A549 (cell line): ENCODE measurements at regions not wholly inside any gene's neighbourhood (a gene's known extent, or its start where the extent isn't known, plus 50 kb on each side); places are given as distances from the start of the nearest gene placed in this dataset.

Experiments used
- ATAC-seq, 2 experiments: fragments of 200-7000 bp in 1 of 2; fragments of >200 bp in 1 of 2; cut with Nextera tagmentation in 1 of 2; cut with Tn5 transposase in 1 of 2; 3 replicates each; pipeline versions ENCODE4 v1.8.0 to v1.9.1; 2018 to 2020; ENCODE audit warnings: mild to moderate bottlenecking in 1 of 2, moderate library complexity in 1 of 2
- CTCF ChIA-PET: fragments of 300-600 bp; sonication (Branson Sonifier 250); formaldehyde crosslinking; extraction: SDS; loops from one replicate; lab custom pipeline; 2021; ENCODE audit warnings: antibody characterized with exemption, inconsistent platforms; lab: Yijun Ruan, JAX
- POLR2A ChIA-PET: fragments of 350-600 bp; formaldehyde crosslinking; extraction: SDS; loops from one replicate; lab custom pipeline; 2021; ENCODE audit warnings: antibody characterized with exemption, inconsistent platforms; lab: Yijun Ruan, JAX
- DNase-seq, 2 experiments: peaks; one replicate each; pipeline versions ENCODE4 v3.0.0 to v3.0.0-alpha.2; 2011 to 2016; ENCODE audit warnings: low read depth in 1 of 2, low spot score in 1 of 2
- FAIRE-seq: peaks from 2 replicates; lab custom pipeline; 2011; peaks lifted over from hg19 to GRCh38; lab: Jason Lieb, UNC
- H3K27ac ChIP-seq, 2 experiments: fragments of >200 bp; sonication (Bioruptor Twin); formaldehyde crosslinking; 3 replicates each; pipeline ENCODE4 v1.5.1; 2016 to 2017
- H3K4me1 ChIP-seq: fragments of >200 bp; sonication (Bioruptor Twin); formaldehyde crosslinking; 3 replicates; pipeline ENCODE4 v1.6.1; 2016
- H3K4me2 ChIP-seq: fragments of >200 bp; sonication (Bioruptor Twin); formaldehyde crosslinking; 3 replicates; pipeline ENCODE4 v1.6.1; 2016
- H3K4me3 ChIP-seq: fragments of >200 bp; sonication (Bioruptor Twin); formaldehyde crosslinking; 3 replicates; pipeline ENCODE4 v1.5.1; 2016
- H3K9me3 ChIP-seq: fragments of >200 bp; sonication (Bioruptor Twin); formaldehyde crosslinking; 3 replicates; pipeline ENCODE4 v1.6.1; 2016
- BCL3 ChIP-seq: fragments of >200 bp; sonication (Bioruptor Twin); formaldehyde crosslinking; IDR thresholded peaks from 3 replicates; pipeline ENCODE4 v1.6.1; 2016
- CBX8 ChIP-seq: fragments of 200-600 bp; sonication (generic); IDR thresholded peaks from 2 replicates; pipeline ENCODE4 v1.6.1; 2016
- CHD4 ChIP-seq: fragments of 200-600 bp; sonication (generic); IDR thresholded peaks from 2 replicates; pipeline ENCODE4 v1.6.1; 2016; ENCODE audit warnings: antibody characterized with exemption, mild to moderate bottlenecking, borderline replicate concordance
- EHF ChIP-seq: fragments of 250-450 bp; sonication (Bioruptor Pico); IDR thresholded peaks from 2 replicates; pipeline ENCODE4 v1.5.0; 2020; ENCODE audit warnings: mild to moderate bottlenecking
- FOSB ChIP-seq: fragments of 250-450 bp; sonication (Bioruptor Pico); IDR thresholded peaks from 2 replicates; pipeline ENCODE4 v1.5.0; 2020; ENCODE audit warnings: mild to moderate bottlenecking, moderate library complexity
- FOSL2 ChIP-seq, 2 experiments: fragments of 450-650 bp in 1 of 2; fragments of >200 bp in 1 of 2; sonication (Bioruptor Twin) in 1 of 2; formaldehyde crosslinking; IDR thresholded peaks; 2 replicates each; pipeline versions ENCODE4 v1.5.0 to v1.6.1; 2016 to 2020; ENCODE audit warnings: mild to moderate bottlenecking in 1 of 2, moderate library complexity in 1 of 2
- FOXS1 ChIP-seq: fragments of 250-450 bp; sonication (Bioruptor Pico); IDR thresholded peaks from 2 replicates; pipeline ENCODE4 v1.5.0; 2020; ENCODE audit warnings: mild to moderate bottlenecking, moderate library complexity
- HES2 ChIP-seq: fragments of >200 bp; sonication (Bioruptor Twin); formaldehyde crosslinking; IDR thresholded peaks from 2 replicates; pipeline ENCODE4 v1.6.1; 2016
- HOXB13 ChIP-seq: fragments of 250-450 bp; sonication (Bioruptor Pico); IDR thresholded peaks from 2 replicates; pipeline ENCODE4 v1.5.0; 2020; ENCODE audit warnings: low read depth, mild to moderate bottlenecking, moderate library complexity
- JUN ChIP-seq, 2 experiments: fragments of >200 bp; sonication (Bioruptor Twin); formaldehyde crosslinking; IDR thresholded peaks; 2 replicates in 1 of 2; 3 replicates in 1 of 2; pipeline ENCODE4 v1.6.1; 2016 to 2017
- JUNB ChIP-seq: fragments of >200 bp; sonication (Bioruptor Twin); formaldehyde crosslinking; IDR thresholded peaks from 2 replicates; pipeline ENCODE4 v1.6.1; 2016
- KDM5A ChIP-seq: fragments of 200-600 bp; sonication (generic); IDR thresholded peaks from 2 replicates; pipeline ENCODE4 v1.6.1; 2016; ENCODE audit warnings: antibody characterized with exemption, mild to moderate bottlenecking
- MAFK ChIP-seq: fragments of 450-650 bp; IDR thresholded peaks from 2 replicates; pipeline ENCODE4 v1.6.1; 2014; ENCODE audit not compliant: partially characterized antibody
- MAX ChIP-seq: IDR thresholded peaks from 2 replicates; pipeline ENCODE4 v1.6.1; 2012
- PBX3 ChIP-seq: IDR thresholded peaks from 2 replicates; pipeline ENCODE4 v1.6.1; 2012
- RAD21 ChIP-seq, 2 experiments: fragments of >200 bp in 1 of 2; sonication (Bioruptor Twin) in 1 of 2; formaldehyde crosslinking in 1 of 2; IDR thresholded peaks in 1 of 2; conservative IDR thresholded peaks in 1 of 2; 2 replicates in 1 of 2; 3 replicates in 1 of 2; pipeline ENCODE4 v1.6.1; 2012 to 2018; ENCODE audit warnings: inconsistent platforms in 1 of 2
- RARB ChIP-seq: fragments of 250-450 bp; sonication (Bioruptor Pico); IDR thresholded peaks from 2 replicates; pipeline ENCODE4 v1.8.0; 2021; ENCODE audit warnings: mild to moderate bottlenecking, moderate library complexity
- RCOR1 ChIP-seq: fragments of 150-350 bp; IDR thresholded peaks from 2 replicates; pipeline ENCODE4 v1.6.1; 2014; ENCODE audit warnings: antibody characterized with exemption, low read length, low read depth
- RFX5 ChIP-seq: fragments of 450-650 bp; IDR thresholded peaks from 2 replicates; pipeline ENCODE4 v1.7.1; 2014; ENCODE audit warnings: antibody characterized with exemption, mild to moderate bottlenecking, moderate library complexity
- RNF2 ChIP-seq: fragments of 200-600 bp; sonication (generic); IDR thresholded peaks from 2 replicates; pipeline ENCODE4 v1.6.1; 2016; ENCODE audit warnings: low read depth, mild to moderate bottlenecking, antibody characterized with exemption, moderate library complexity, borderline replicate concordance
- TFCP2L1 ChIP-seq: fragments of 250-450 bp; sonication (Bioruptor Pico); IDR thresholded peaks from 2 replicates; pipeline ENCODE4 v1.5.0; 2021; ENCODE audit warnings: mild to moderate bottlenecking
- ZNF302 ChIP-seq: fragments of 250-450 bp; sonication (Bioruptor Pico); IDR thresholded peaks from 2 replicates; pipeline ENCODE4 v1.9.0; 2021; ENCODE audit warnings: inconsistent platforms, mild to moderate bottlenecking, moderate library complexity
- ZSCAN20 ChIP-seq: fragments of 250-450 bp; sonication (Bioruptor Pico); IDR thresholded peaks from 2 replicates; pipeline ENCODE4 v1.8.0; 2022; ENCODE audit warnings: mild to moderate bottlenecking, moderate library complexity
- WGBS: methylation state at CpG from one replicate; pipeline ENCODE4 v1.1.6; 2017; ENCODE audit errors: missing lambda C conversion rate; 5-methylcytosine and 5-hydroxymethylcytosine counted together
- TF ChIP-seq, protein P1 (sequence below): IDR thresholded peaks from 2 replicates; pipeline ENCODE4 v1.6.1; 2012; ENCODE audit warnings: low read depth, borderline replicate concordance

DNA sequence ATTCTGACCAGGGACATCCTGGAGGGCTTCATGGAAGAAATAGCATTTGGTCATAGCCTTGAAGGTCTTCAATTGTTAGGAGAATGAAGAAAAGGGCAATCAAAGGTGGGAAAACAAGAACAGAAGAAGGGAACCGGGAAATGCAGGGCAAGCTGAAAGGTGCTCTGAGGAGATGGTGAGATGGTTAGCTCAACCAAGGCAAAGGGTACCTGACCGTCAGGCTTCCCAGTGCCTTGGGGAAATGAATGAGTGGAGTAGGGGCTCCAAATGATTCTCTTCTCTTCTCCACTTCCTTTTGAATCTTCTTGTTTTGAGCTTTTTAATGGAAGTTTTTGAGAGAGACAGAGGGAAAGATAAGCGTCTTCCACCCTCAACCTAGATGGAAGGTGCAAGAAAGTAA lies 155.6 kb upstream of the PWP1 start:
- Histone ChIP-seq H3K27ac (no peak overlapping the region), H3K4me2 (no peak overlapping the region)
- 82% methylated on average over 3 of the region's 3 CpGs for WGBS
- no peak for FAIRE-seq
- no peak for TF ChIP-seq RARB
- no peak for TF ChIP-seq FOSB (CRISPR knock-in tag)
- TF ChIP-seq RNF2: no peak
- no peak for TF ChIP-seq PBX3
- no peak for TF ChIP-seq RFX5
- TF ChIP-seq FOXS1 (CRISPR knock-in tag): no peak
- TF ChIP-seq, all 56 proteins: peak for 0
- Histone ChIP-seq H3K4me1 (no peaks in the 10 kb centered on the region), H3K4me3 (no peak overlapping the region), H3K9me3 (no peaks in the 10 kb centered on the region)
- CTCF ChIA-PET: no interaction called here
- ATAC-seq (no peak), DNase-seq (no peak)
- POLR2A ChIA-PET: no interaction called here

DNA sequence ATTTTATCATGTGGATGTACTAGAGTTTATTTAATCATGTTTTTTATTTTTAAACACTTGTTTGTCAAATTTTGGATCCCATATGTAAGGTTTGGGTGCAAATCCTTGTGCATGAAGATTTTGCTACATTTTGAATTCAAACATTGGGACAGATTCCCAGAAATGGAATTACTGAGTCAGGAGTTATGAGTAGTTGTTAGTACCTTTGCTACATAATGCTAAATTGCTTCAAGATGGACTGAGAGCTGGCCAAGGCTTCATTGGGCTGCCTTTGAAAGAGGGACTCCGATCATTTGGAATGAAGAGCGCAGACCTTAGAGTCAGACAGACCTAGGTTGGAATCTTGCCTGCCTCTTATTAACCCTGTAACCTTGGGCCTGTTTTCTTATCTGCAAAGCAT lies 154.9 kb upstream of the PWP1 start:
- Histone ChIP-seq H3K4me2 (no peak overlapping the region), H3K27ac (no peak overlapping the region), H3K9me3 (no peaks in the 10 kb centered on the region), H3K4me1 (no peaks in the 10 kb centered on the region), H3K4me3 (no peak overlapping the region)
- POLR2A ChIA-PET: no interaction called here
- DNase-seq: no peak
- TF ChIP-seq JUNB: no peak
- TF ChIP-seq JUN (IDR thresholded peaks at IDR 0.05): no peak
- TF ChIP-seq TFCP2L1 (CRISPR knock-in tag): no peak
- no peak for TF ChIP-seq CHD4
- TF ChIP-seq HOXB13 (CRISPR knock-in tag): no peak
- no peak for TF ChIP-seq CBX8
- no peak for TF ChIP-seq RAD21 (conservative IDR thresholded peaks at IDR 0.05 in 1 of 2, IDR thresholded peaks at IDR 0.05 in 1 of 2)
- no peak for TF ChIP-seq ZNF302 (CRISPR knock-in tag)
- TF ChIP-seq RCOR1: no peak
- no peak for TF ChIP-seq MAX
- TF ChIP-seq KDM5A: no peak
- TF ChIP-seq, protein P1, sequence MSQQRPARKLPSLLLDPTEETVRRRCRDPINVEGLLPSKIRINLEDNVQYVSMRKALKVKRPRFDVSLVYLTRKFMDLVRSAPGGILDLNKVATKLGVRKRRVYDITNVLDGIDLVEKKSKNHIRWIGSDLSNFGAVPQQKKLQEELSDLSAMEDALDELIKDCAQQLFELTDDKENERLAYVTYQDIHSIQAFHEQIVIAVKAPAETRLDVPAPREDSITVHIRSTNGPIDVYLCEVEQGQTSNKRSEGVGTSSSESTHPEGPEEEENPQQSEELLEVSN: no peak
- TF ChIP-seq, all 56 proteins: peak for 0
- CTCF ChIA-PET: no interaction called here
- FAIRE-seq: no peak
- WGBS: 90% methylated on average over 2 of the region's 2 CpGs
- no peak for ATAC-seq

- Histone ChIP-seq H3K9me3 (no peaks in the 10 kb centered on the region), H3K4me3 (no peak overlapping the region), H3K4me2 (no peak overlapping the region), H3K4me1 (no peaks in the 10 kb centered on the region), H3K27ac (no peak overlapping the region)
- ChIA-PET CTCF (interaction anchor here (0.6 to 1.6 kb wide), 2 partner anchors 401 to 644 kb away, joined by 3 to 5 read pairs; no protein-coding TSS in a partner anchor), POLR2A (no interaction called here)
- ATAC-seq (no peak), DNase-seq (no peak), FAIRE-seq (no peak)
- TF ChIP-seq FOSL2 (IDR thresholded peaks at IDR 0.05) (no peak), FOSL2 (CRISPR knock-in tag; IDR thresholded peaks at IDR 0.05) (no peak), HES2 (no peak), KDM5A (no peak), JUNB (no peak), MAFK (no peak), ZSCAN20 (CRISPR knock-in tag) (no peak), BCL3 (no peak), RCOR1 (no peak), RARB (no peak), EHF (CRISPR knock-in tag) (no peak)
Observed at GRCh38 chr12:107533218-107533617, 152.4 kb upstream of the PWP1 start.
